SK-N-SH (cell line): ENCODE measurements at regions not wholly inside any gene's neighbourhood (a gene's known extent, or its start where the extent isn't known, plus 50 kb on each side); places are given as distances from the start of the nearest gene placed in this dataset.

Experiments
- CTCF ChIA-PET: fragments of 300-600, 350-600 bp; formaldehyde crosslinking; extraction: SDS; loops from one replicate; lab custom pipeline; 2021; lab: Yijun Ruan, JAX
- POLR2A ChIA-PET: fragments of 350-600 bp; sonication (Branson Sonifier 250); formaldehyde crosslinking; extraction: SDS; loops from one replicate; lab custom pipeline; 2020; ENCODE audit warnings: antibody characterized with exemption, inconsistent platforms; lab: Yijun Ruan, JAX
- DNase-seq: peaks from one replicate; pipeline ENCODE4 v3.0.0; 2012
- H2AFZ ChIP-seq: fragments of 200-600 bp; sonication (generic); 2 replicates; pipeline ENCODE4 v1.8.1; 2016; ENCODE audit warnings: antibody characterized with exemption, mild to moderate bottlenecking, low read depth
- H3F3A ChIP-seq: fragments of 200-600 bp; sonication (generic); replicated peaks from 2 replicates; pipeline ENCODE3; 2016; ENCODE audit warnings: antibody characterized with exemption, mild to moderate bottlenecking; ENCODE audit not compliant: insufficient read depth
- H3K27ac ChIP-seq, 2 experiments: fragments of 200-500 bp in 1 of 2; fragments of 200-600 bp in 1 of 2; sonication (Bioruptor generic) in 1 of 2; sonication (generic), shearing (Covaris generic) in 1 of 2; 2 replicates each; pipeline versions ENCODE4 v1.5.1 to v1.6.1; 2014 to 2016; ENCODE audit warnings: low read depth in 2 of 2, inconsistent platforms in 1 of 2, low read length in 1 of 2, mild to moderate bottlenecking in 1 of 2, mixed read lengths in 1 of 2
- H3K27me3 ChIP-seq: fragments of 200-600 bp; sonication (generic), shearing (Covaris generic); 2 replicates; pipeline ENCODE4 v1.6.1; 2016; ENCODE audit warnings: mixed run types; ENCODE audit not compliant: insufficient read depth
- H3K36me3 ChIP-seq, 2 experiments: fragments of 200-500 bp in 1 of 2; fragments of 200-600 bp in 1 of 2; sonication (Bioruptor generic) in 1 of 2; sonication (generic) in 1 of 2; replicated peaks in 1 of 2; 2 replicates each; pipeline versions ENCODE3 to v1.5.1; 2014 to 2016; ENCODE audit warnings: low read length in 1 of 2, mild to moderate bottlenecking in 1 of 2; ENCODE audit not compliant: insufficient read depth in 2 of 2, control insufficient read depth in 1 of 2
- H3K4me1 ChIP-seq, 2 experiments: fragments of 200-500 bp in 1 of 2; fragments of 200-600 bp in 1 of 2; sonication (Bioruptor generic) in 1 of 2; sonication (generic), shearing (Covaris generic) in 1 of 2; 2 replicates each; pipeline versions ENCODE4 v1.5.1 to v1.6.1; 2014 to 2016; ENCODE audit warnings: low read depth in 1 of 2, low read length in 1 of 2, mixed run types in 1 of 2; ENCODE audit not compliant: insufficient read depth in 2 of 2, control insufficient read depth in 1 of 2
- H3K4me2 ChIP-seq: fragments of 200-600 bp; sonication (generic), shearing (Covaris generic); 2 replicates; pipeline ENCODE4 v1.6.1; 2017; ENCODE audit warnings: mixed run types
- H3K4me3 ChIP-seq, 2 experiments: fragments of 200-500 bp in 1 of 2; fragments of 200-600 bp in 1 of 2; sonication (Bioruptor generic) in 1 of 2; sonication (generic), shearing (Covaris generic) in 1 of 2; 2 replicates each; pipeline versions ENCODE4 v1.5.1 to v1.8.1; 2014 to 2016; ENCODE audit warnings: low read depth in 2 of 2, inconsistent platforms in 1 of 2, low read length in 1 of 2, mild to moderate bottlenecking in 1 of 2, mixed read lengths in 1 of 2, moderate library complexity in 1 of 2
- H3K79me2 ChIP-seq: fragments of 200-600 bp; sonication (generic); 2 replicates; pipeline ENCODE4 v1.8.1; 2017; ENCODE audit warnings: mild to moderate bottlenecking; ENCODE audit not compliant: insufficient read depth
- H3K9ac ChIP-seq: fragments of 200-600 bp; sonication (generic); 2 replicates; pipeline ENCODE4 v1.6.1; 2017; ENCODE audit warnings: mixed run types
- H3K9me2 ChIP-seq: fragments of 200-600 bp; sonication (generic); 2 replicates; pipeline ENCODE4 v1.6.1; 2017; ENCODE audit warnings: mixed run types
- H3K9me3 ChIP-seq: fragments of 200-600 bp; sonication (generic); 2 replicates; pipeline ENCODE4 v1.6.1; 2017; ENCODE audit warnings: mixed run types, mild to moderate bottlenecking, moderate library complexity
- H4K20me1 ChIP-seq: fragments of 200-600 bp; sonication (generic); 2 replicates; pipeline ENCODE4 v1.6.1; 2017; ENCODE audit warnings: mild to moderate bottlenecking, mixed run types; ENCODE audit not compliant: insufficient read depth
- EZH2phosphoT487 ChIP-seq: fragments of 200-600 bp; sonication (generic); IDR thresholded peaks from 2 replicates; pipeline ENCODE4 v1.6.1; 2017; ENCODE audit warnings: low read depth, mixed run types, mild to moderate bottlenecking, antibody characterized with exemption, moderate library complexity, borderline replicate concordance
- FOSL2 ChIP-seq: IDR thresholded peaks from 2 replicates; pipeline ENCODE4 v1.4.0; 2012; ENCODE audit warnings: low read depth, mild to moderate bottlenecking, moderate library complexity, borderline replicate concordance
- FOXJ3 ChIP-seq: sonication (generic); formaldehyde crosslinking; IDR thresholded peaks from 2 replicates; pipeline ENCODE4 v1.5.1; 2020; ENCODE audit warnings: mild to moderate bottlenecking, missing genetic modification reagents
- GABPA ChIP-seq: IDR thresholded peaks from 2 replicates; pipeline ENCODE4 v1.4.0; 2012; ENCODE audit warnings: low read depth, mild to moderate bottlenecking
- GATA2 ChIP-seq: sonication (generic); formaldehyde crosslinking; IDR thresholded peaks from 2 replicates; pipeline ENCODE4 v1.5.0; 2020; ENCODE audit warnings: mild to moderate bottlenecking, missing genetic modification reagents
- JUND ChIP-seq: IDR thresholded peaks from 2 replicates; pipeline ENCODE4 v1.4.0; 2012
- NFIC ChIP-seq: IDR thresholded peaks from 2 replicates; pipeline ENCODE4 v1.4.0; 2012; ENCODE audit warnings: borderline replicate concordance
- POLR2AphosphoS5 ChIP-seq: IDR thresholded peaks from 2 replicates; pipeline ENCODE4 v1.6.1; 2012; ENCODE audit warnings: low read depth, low read length
- RFX5 ChIP-seq: IDR thresholded peaks from 2 replicates; pipeline ENCODE4 v1.6.1; 2012; ENCODE audit warnings: mild to moderate bottlenecking, improper control_type of control experiment, low read length
- SMC3 ChIP-seq: IDR thresholded peaks from 2 replicates; pipeline ENCODE4 v1.6.1; 2012; ENCODE audit warnings: low read depth, low read length, improper control_type of control experiment
- TCF12 ChIP-seq: IDR thresholded peaks from 2 replicates; pipeline ENCODE4 v1.4.0; 2012
- TEAD4 ChIP-seq: IDR thresholded peaks from 2 replicates; pipeline ENCODE4 v1.4.0; 2012; ENCODE audit warnings: mild to moderate bottlenecking, borderline replicate concordance; ENCODE audit not compliant: insufficient read depth
- WGBS: methylation state at CpG from one replicate; pipeline ENCODE4 v1.1.6; 2017; ENCODE audit warnings: low lambda C conversion rate; 5-methylcytosine and 5-hydroxymethylcytosine counted together
- TF ChIP-seq, protein P1 (sequence below): fragments of 150-350 bp; IDR thresholded peaks from 2 replicates; pipeline ENCODE4 v1.6.1; 2017; ENCODE audit warnings: antibody characterized with exemption, low read length, low read depth, borderline replicate concordance
- TF ChIP-seq, protein P2 (sequence below): IDR thresholded peaks from 2 replicates; pipeline ENCODE4 v1.4.0; 2012; ENCODE audit warnings: low read depth, borderline replicate concordance
- TF ChIP-seq, protein P3 (sequence below): fragments of 200-600 bp; sonication (generic); IDR thresholded peaks from 2 replicates; pipeline ENCODE4 v1.6.1; 2017; ENCODE audit warnings: antibody characterized with exemption, mild to moderate bottlenecking, moderate library complexity
- TF ChIP-seq, protein P4 (sequence below): IDR thresholded peaks from 2 replicates; pipeline ENCODE4; 2012
- TF ChIP-seq, protein P5 (sequence below): IDR thresholded peaks from 2 replicates; pipeline ENCODE4 v1.4.0; 2012; ENCODE audit warnings: low read depth, borderline replicate concordance

DNA sequence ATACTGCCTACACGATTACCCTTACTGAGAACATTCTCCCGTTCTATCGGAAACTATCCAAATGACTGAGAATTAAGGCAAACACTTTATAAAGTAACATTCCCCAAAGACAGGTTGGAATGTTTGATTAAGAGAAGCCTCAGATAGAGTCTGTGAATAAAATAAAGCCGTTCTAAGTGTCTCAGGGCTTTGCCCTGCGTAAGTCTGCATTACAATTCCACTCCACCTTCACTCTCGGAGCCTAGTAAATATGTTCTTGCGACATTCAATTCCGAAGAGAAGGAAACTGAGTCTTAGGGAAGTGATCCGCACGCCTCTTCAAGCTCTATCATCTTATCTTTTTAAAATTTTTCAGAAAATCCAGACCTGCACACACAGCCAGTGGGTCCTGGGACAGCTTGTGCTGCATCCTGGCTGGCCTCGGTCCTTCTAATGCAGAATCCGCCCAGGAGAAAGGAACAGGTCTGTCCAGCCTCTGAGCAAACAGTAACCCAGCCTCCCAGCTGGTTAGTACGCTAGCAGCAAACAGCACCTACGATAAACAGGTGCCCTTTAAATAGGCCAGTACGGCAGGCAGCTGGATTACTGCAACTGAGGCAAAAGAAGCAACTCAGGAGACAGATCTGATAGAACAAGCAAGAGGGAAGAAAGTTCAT is 254.1 kb upstream of the IRX3 start:
- CTCF ChIA-PET, result interaction anchor here (0.9 to 1.5 kb wide), 3 partner anchors 32 to 243 kb away, joined by 3 to 4 read pairs (median 3); no protein-coding TSS in a partner anchor
- DNase-seq, result no peak
- H3K79me2 ChIP-seq, result no peaks in the 10 kb centered on the region
- H4K20me1 ChIP-seq, result no peaks in the 10 kb centered on the region
- TF ChIP-seq EZH2phosphoT487 (no peak), TCF12 (no peak), GATA2 (CRISPR knock-in tag) (no peak), NFIC (no peak), POLR2AphosphoS5 (no peak), FOSL2 (no peak), TEAD4 (no peak), RFX5 (no peak), FOXJ3 (no peak), SMC3 (no peak), GABPA (no peak), JUND (no peak)
- TF ChIP-seq, protein P1, sequence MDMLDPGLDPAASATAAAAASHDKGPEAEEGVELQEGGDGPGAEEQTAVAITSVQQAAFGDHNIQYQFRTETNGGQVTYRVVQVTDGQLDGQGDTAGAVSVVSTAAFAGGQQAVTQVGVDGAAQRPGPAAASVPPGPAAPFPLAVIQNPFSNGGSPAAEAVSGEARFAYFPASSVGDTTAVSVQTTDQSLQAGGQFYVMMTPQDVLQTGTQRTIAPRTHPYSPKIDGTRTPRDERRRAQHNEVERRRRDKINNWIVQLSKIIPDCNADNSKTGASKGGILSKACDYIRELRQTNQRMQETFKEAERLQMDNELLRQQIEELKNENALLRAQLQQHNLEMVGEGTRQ, result no peak
- TF ChIP-seq, protein P2, sequence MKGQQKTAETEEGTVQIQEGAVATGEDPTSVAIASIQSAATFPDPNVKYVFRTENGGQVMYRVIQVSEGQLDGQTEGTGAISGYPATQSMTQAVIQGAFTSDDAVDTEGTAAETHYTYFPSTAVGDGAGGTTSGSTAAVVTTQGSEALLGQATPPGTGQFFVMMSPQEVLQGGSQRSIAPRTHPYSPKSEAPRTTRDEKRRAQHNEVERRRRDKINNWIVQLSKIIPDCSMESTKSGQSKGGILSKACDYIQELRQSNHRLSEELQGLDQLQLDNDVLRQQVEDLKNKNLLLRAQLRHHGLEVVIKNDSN, result no peak
- TF ChIP-seq, protein P3, sequence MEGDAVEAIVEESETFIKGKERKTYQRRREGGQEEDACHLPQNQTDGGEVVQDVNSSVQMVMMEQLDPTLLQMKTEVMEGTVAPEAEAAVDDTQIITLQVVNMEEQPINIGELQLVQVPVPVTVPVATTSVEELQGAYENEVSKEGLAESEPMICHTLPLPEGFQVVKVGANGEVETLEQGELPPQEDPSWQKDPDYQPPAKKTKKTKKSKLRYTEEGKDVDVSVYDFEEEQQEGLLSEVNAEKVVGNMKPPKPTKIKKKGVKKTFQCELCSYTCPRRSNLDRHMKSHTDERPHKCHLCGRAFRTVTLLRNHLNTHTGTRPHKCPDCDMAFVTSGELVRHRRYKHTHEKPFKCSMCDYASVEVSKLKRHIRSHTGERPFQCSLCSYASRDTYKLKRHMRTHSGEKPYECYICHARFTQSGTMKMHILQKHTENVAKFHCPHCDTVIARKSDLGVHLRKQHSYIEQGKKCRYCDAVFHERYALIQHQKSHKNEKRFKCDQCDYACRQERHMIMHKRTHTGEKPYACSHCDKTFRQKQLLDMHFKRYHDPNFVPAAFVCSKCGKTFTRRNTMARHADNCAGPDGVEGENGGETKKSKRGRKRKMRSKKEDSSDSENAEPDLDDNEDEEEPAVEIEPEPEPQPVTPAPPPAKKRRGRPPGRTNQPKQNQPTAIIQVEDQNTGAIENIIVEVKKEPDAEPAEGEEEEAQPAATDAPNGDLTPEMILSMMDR, result no peak
- TF ChIP-seq, protein P4, sequence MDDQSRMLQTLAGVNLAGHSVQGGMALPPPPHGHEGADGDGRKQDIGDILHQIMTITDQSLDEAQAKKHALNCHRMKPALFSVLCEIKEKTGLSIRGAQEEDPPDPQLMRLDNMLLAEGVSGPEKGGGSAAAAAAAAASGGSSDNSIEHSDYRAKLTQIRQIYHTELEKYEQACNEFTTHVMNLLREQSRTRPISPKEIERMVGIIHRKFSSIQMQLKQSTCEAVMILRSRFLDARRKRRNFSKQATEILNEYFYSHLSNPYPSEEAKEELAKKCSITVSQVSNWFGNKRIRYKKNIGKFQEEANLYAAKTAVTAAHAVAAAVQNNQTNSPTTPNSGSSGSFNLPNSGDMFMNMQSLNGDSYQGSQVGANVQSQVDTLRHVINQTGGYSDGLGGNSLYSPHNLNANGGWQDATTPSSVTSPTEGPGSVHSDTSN, result no peak
- TF ChIP-seq, protein P5, sequence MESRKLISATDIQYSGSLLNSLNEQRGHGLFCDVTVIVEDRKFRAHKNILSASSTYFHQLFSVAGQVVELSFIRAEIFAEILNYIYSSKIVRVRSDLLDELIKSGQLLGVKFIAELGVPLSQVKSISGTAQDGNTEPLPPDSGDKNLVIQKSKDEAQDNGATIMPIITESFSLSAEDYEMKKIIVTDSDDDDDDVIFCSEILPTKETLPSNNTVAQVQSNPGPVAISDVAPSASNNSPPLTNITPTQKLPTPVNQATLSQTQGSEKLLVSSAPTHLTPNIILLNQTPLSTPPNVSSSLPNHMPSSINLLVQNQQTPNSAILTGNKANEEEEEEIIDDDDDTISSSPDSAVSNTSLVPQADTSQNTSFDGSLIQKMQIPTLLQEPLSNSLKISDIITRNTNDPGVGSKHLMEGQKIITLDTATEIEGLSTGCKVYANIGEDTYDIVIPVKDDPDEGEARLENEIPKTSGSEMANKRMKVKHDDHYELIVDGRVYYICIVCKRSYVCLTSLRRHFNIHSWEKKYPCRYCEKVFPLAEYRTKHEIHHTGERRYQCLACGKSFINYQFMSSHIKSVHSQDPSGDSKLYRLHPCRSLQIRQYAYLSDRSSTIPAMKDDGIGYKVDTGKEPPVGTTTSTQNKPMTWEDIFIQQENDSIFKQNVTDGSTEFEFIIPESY, result no peak
- no peaks in the 10 kb centered on the region for H3K36me3 ChIP-seq
- no peaks in the 10 kb centered on the region for H3K9me2 ChIP-seq
- H2AFZ ChIP-seq, result no peak overlapping the region
- H3K4me2 ChIP-seq, result no peak overlapping the region
- peaks cover 0 to 28% of the 10 kb centered on the region in 2 experiments; a peak in 3 of 4 replicates for H3K4me1 ChIP-seq
- H3K27me3 ChIP-seq, result peaks cover 9% of the 10 kb centered on the region; the same call in 1 of the 2 replicates
- H3K27ac ChIP-seq, result no peak overlapping the region
- H3K9me3 ChIP-seq, result no peaks in the 10 kb centered on the region
- POLR2A ChIA-PET, result no interaction called here
- H3K4me3 ChIP-seq, result no peak overlapping the region
- WGBS, result 64% methylated on average over 15 of the region's 15 CpGs
- no peak overlapping the region for H3K9ac ChIP-seq
- no peaks in the 10 kb centered on the region for H3F3A ChIP-seq
